ENCODE measurements at regions not wholly inside any gene's neighbourhood (a gene's known extent, or its start where the extent isn't known, plus 50 kb on each side); places are given as distances from the start of the nearest gene placed in this dataset.

DNA sequence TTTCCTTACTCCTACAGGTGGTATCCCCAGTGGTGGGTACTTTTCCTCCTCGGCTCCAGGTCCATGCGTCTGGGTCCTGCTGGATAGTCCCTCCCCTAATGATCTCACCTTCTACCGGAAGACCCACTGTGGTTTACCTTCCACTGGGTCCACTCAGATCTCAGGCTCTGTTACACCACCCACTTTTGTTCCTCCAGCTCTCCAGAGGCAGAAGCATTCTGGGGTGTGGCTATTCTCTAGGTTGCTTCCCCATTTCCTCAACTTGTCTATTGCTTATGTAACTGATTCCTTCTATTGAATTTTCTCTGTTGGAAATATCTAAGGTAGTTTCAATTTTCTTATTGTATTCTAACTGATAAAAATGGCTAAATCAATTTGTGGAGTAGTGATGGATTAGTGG is 87.6 kb upstream of the GALNT5 start:
- intact Hi-C loops (cut with micrococcal nuclease; ENCODE audit: unreplicated experiment): no loop called here
- SMC1A ChIA-PET (ENCODE audit: uncharacterized antibody, unreplicated experiment): no interaction called here
- RAD21 ChIA-PET (ENCODE audit: unreplicated experiment): no interaction called here
- Histone ChIP-seq H3K36me3 (ENCODE audit: control insufficient read depth in 2 of 2, insufficient read depth in 2 of 2, low read length in 1 of 2) (no peaks in the 10 kb centered on the region), H3K4me3 (no peak overlapping the region), H3K9ac (ENCODE audit: control insufficient read depth, insufficient read depth, low read length) (no peak overlapping the region), H3K4me1 (ENCODE audit: control insufficient read depth, insufficient read depth, low read length) (no peaks in the 10 kb centered on the region), H3K79me2 (ENCODE audit: control insufficient read depth, insufficient read depth, low read length) (no peaks in the 10 kb centered on the region), H3K27ac (ENCODE audit: control insufficient read depth, insufficient read depth) (no peak overlapping the region), H3K4me2 (ENCODE audit: control insufficient read depth, insufficient read depth) (no peak overlapping the region), H4K20me1 (ENCODE audit: control insufficient read depth, insufficient read depth) (no peaks in the 10 kb centered on the region), H3K27me3 (replicated peaks in 1 of 2; ENCODE audit: control insufficient read depth in 2 of 2, insufficient read depth in 2 of 2, low read length in 1 of 2) (no peaks in the 10 kb centered on the region; a peak in 1 of 4 replicates), H2AFZ (ENCODE audit: control insufficient read depth, low read depth, low read length) (no peak overlapping the region), H3K9me3 (replicated peaks; ENCODE audit: control insufficient read depth, insufficient read depth, low read length) (no peaks in the 10 kb centered on the region; the same call in 2 of the 3 replicates)
- WGBS (ENCODE audit: insufficient coverage, insufficient replicate concordance, low lambda C conversion rate, missing lambda C conversion rate): 14% methylated on average over 3 of the region's 3 CpGs
- BruUV-seq (replicated peaks): no TSS peak
- no peak for DNase-seq (ENCODE audit: low read depth, low spot score)
- FAIRE-seq: no peak
- ATAC-seq: no peak
- CTCF ChIA-PET: interaction anchor here (1.1 to 2.1 kb wide), 3 partner anchors 9 to 24 kb away, joined by 3 to 9 read pairs (median 4); no protein-coding TSS in a partner anchor
- TF ChIP-seq CBFB (IDR thresholded peaks at IDR 0.05; ENCODE audit: low read depth) (no peak), RCOR1 (conservative IDR thresholded peaks at IDR 0.05; ENCODE audit: low read depth, low read length) (no peak), NR2F1 (conservative IDR thresholded peaks at IDR 0.05) (no peak), SMC3 (IDR thresholded peaks at IDR 0.05; ENCODE audit: borderline replicate concordance, low read length) (no peak), POLR2A (IDR thresholded peaks at IDR 0.05; ENCODE audit: low read depth, low read length) (no peak)
- TF ChIP-seq, protein P1, sequence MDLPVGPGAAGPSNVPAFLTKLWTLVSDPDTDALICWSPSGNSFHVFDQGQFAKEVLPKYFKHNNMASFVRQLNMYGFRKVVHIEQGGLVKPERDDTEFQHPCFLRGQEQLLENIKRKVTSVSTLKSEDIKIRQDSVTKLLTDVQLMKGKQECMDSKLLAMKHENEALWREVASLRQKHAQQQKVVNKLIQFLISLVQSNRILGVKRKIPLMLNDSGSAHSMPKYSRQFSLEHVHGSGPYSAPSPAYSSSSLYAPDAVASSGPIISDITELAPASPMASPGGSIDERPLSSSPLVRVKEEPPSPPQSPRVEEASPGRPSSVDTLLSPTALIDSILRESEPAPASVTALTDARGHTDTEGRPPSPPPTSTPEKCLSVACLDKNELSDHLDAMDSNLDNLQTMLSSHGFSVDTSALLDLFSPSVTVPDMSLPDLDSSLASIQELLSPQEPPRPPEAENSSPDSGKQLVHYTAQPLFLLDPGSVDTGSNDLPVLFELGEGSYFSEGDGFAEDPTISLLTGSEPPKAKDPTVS (IDR thresholded peaks at IDR 0.05; ENCODE audit: low read depth, low read length): no peak
- TF ChIP-seq, protein P2, sequence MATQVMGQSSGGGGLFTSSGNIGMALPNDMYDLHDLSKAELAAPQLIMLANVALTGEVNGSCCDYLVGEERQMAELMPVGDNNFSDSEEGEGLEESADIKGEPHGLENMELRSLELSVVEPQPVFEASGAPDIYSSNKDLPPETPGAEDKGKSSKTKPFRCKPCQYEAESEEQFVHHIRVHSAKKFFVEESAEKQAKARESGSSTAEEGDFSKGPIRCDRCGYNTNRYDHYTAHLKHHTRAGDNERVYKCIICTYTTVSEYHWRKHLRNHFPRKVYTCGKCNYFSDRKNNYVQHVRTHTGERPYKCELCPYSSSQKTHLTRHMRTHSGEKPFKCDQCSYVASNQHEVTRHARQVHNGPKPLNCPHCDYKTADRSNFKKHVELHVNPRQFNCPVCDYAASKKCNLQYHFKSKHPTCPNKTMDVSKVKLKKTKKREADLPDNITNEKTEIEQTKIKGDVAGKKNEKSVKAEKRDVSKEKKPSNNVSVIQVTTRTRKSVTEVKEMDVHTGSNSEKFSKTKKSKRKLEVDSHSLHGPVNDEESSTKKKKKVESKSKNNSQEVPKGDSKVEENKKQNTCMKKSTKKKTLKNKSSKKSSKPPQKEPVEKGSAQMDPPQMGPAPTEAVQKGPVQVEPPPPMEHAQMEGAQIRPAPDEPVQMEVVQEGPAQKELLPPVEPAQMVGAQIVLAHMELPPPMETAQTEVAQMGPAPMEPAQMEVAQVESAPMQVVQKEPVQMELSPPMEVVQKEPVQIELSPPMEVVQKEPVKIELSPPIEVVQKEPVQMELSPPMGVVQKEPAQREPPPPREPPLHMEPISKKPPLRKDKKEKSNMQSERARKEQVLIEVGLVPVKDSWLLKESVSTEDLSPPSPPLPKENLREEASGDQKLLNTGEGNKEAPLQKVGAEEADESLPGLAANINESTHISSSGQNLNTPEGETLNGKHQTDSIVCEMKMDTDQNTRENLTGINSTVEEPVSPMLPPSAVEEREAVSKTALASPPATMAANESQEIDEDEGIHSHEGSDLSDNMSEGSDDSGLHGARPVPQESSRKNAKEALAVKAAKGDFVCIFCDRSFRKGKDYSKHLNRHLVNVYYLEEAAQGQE (IDR thresholded peaks at IDR 0.05; ENCODE audit: low read depth, low read length): no peak
- in situ Hi-C loops (cut with MboI): no loop called here
- POLR2A ChIA-PET: interaction anchor here (0.9 kb wide), 1 partner anchor 26 kb away, joined by 3 read pairs; no protein-coding TSS in a partner anchor
